GM21367 (cell line): ENCODE measurements at regions not wholly inside any gene's neighbourhood (a gene's known extent, or its start where the extent isn't known, plus 50 kb on each side); places are given as distances from the start of the nearest gene placed in this dataset.
A peak's percentile ranks its signal among the peaks of the same experiment; 100 is the strongest.

ENCODE experiments used
- ATAC-seq: cut with Tn5 transposase; IDR thresholded peaks from one replicate; pipeline ENCODE4 v1.9.1; 2021; ENCODE audit not compliant: unreplicated experiment

- no peak for ATAC-seq
These were observed 134.9 kb downstream of the KCTD12 start for GRCh38 chr13:76751278-76751677.

- no peak for ATAC-seq
These were observed 136.1 kb downstream of the KCTD12 start for GRCh38 chr13:76750126-76750525.

DNA sequence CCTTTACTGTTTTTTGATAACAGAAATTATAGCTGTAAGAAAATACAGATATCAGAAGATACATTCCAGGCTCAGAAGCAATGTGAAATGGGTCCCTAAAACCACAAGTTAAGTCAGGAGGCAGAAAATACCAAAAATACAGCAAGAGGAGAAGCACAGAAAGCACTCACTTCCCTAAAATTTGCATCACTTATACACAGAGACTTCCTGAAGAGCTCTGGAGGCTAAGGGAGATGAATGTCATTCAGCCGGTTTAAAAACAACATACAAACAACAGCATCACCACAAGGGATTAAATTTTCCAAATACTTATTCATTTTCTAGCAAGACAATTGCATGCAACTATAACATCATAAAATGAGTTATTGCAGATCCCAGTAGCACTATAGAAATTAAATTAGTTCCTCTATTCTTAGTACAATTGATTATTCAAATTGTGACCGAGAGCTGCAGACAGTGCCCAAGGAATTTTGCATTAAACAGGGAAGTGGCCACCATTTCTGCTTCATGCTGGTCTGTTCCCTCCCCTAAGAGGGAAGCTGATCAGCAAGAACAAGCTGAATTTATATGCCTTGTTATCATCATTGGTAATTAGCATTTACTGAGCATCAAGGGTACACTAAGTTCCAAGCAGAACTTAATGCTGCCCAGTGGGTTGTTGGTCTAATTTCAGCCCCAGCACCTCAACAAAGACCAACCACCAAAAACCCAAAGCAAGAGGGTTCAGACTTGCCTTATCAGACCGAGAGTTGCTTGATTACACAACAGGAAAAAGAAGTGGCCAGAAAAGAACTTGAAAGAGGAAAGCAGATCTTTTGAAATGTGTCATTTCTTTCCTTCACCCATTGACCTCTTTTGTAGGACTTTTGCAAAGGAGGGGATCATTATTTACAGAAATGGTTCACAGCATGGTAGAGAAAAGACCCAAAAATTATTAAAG lies 140.7 kb downstream of the KCTD12 start:
- peak; percentile 82 for ATAC-seq

DNA sequence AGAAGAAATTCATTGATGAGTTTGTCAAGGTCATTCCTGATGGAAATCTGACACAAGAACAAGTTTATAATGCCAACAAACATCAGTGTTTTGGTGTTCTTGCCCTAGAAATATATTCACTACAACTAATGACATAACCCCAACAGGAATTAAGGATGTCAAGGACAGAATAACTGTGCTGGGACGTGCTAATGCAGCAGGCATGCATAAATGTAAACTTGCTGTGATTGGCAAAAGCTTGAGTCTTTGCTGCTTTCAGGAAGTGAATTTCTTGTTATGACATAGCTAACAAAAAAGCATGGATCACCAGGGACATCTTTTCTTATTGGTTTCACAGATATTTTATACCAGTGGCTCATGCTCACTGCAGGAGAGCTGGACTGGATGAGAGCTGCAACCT lies 144.6 kb downstream of the KCTD12 start:
- no peak for ATAC-seq

- no peak for ATAC-seq
These were observed 145.2 kb downstream of the KCTD12 start for GRCh38 chr13:76741046-76741445.

- no peak for ATAC-seq
These were observed 147.6 kb downstream of the KCTD12 start for GRCh38 chr13:76738616-76739015.

DNA sequence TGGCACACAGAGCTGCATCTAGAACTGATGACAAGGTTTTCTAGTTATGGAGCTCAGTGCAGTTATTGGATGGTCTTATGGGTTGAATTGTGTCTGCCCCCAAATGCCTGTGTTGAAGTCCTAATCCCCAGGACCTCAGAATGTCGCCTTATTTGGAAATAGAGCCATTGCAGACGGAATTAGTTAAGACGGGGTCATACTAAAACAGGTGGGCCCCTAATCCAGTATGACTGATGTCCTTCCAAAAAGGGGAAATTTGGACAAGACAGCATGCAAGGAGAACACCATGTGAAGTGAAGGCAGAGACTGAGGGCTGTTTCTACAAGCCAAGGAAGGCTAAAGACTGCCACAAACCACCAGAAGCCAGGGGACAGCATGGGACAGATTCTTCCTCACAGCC lies 148.7 kb downstream of the KCTD12 start:
- no peak for ATAC-seq

DNA sequence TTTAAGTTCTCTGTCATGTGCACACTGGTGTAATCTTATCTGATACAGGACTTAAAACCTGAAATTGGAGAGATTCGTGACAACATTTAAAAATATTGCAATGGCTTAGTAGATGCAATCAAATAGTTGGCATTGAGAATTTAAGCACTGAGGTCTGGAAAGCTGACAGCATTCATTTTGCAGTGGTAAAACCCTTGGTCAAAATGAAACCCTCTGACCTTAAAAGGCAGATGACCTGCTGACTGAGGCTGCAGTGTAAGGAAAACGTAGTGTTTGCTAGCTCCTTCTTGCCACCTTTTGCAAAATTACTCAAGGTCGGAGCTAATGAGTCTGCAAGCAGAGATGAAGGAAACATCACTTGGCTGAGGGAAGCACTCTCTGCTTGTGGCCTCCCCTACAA lies 150.6 kb downstream of the KCTD12 start:
- ATAC-seq = no peak

- no peak for ATAC-seq
These were observed 152.5 kb downstream of the KCTD12 start for GRCh38 chr13:76733671-76734070.

GRCh38 chr13:76732367-76732766 lies 153.8 kb downstream of the KCTD12 start:
- no peak for ATAC-seq

DNA sequence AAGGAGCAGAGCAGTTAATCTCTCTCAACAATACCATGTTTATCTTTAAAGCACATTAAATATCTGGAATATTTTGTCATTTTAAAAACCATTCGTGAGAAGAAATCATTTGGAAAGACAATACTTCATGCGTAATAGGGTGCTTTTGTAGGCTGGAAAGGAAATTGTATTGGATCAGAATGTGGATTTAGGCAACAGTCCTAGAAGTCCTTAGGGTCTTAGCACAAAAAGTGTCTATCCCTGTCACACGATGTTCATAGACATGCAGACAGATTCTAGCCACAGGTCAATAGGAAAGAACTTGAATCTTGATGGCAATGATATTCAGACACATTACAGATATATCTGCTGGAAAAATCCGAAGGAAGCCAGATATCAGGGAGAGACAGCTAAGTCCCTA lies 156.0 kb downstream of the KCTD12 start:
- ATAC-seq = no peak

DNA sequence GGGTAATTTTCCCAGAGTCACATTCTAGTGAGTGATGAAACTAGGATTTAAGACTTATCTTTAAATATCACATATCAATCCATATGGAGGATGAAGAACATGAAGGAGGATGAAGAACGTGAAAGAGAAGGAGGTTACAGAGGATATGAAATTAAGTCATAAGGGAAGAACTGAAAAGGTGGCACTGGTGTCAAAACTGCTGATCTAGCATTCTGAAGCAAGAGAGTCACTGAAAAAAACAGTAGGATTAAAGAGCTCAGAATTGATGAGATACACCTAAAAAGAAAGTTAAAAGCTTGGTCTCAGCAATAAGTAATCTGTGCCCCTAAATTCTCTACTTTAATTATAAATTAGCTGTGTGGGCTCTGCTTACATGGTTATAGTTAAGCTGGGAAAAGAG lies 156.5 kb downstream of the KCTD12 start:
- ATAC-seq = no peak

DNA sequence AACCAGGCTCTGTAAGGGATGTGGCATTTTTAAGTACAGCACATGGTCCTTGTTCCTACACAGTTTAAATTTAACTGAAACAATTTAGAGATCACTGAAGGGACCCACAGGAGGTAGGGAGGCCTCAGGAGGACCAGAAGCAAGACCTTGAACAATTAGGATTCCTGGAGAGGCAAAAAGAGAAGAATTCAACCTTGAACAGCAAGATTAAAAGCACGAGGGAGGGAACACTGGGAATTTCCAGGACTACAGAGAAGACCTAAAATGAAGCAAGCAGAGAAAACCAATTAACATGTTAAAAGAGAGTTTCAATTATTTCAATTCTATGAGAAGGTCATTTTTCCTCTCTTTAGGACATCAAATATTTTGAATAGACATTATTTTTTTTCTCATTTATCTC lies 160.3 kb downstream of the KCTD12 start:
- ATAC-seq = no peak

GRCh38 chr13:76725211-76725610 lies 161.0 kb downstream of the KCTD12 start:
- no peak for ATAC-seq

GRCh38 chr13:76724421-76724820 lies 161.8 kb downstream of the KCTD12 start:
- ATAC-seq = no peak

GRCh38 chr13:76723551-76724232 lies 162.5 kb downstream of the KCTD12 start:
- peak; percentile 57 for ATAC-seq

DNA sequence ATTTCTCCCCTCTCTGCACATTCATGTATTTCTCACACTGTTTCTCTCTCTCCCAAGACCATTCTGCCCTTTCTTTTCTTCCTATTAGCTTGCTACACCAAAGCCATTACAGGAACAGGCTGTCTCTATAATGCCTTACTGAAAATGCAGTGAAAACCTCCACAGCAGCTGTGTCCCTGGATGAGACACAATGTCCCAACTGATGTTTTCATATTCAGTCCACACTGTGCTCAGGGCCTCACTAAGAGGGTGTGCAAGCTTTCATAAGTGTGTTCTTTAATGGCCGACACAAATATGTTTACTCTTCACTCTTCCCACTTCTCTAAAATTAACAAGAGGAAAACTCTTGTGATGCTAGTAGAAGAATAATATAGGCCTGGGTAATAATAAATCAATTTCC lies 163.4 kb downstream of the KCTD12 start:
- no peak for ATAC-seq

DNA sequence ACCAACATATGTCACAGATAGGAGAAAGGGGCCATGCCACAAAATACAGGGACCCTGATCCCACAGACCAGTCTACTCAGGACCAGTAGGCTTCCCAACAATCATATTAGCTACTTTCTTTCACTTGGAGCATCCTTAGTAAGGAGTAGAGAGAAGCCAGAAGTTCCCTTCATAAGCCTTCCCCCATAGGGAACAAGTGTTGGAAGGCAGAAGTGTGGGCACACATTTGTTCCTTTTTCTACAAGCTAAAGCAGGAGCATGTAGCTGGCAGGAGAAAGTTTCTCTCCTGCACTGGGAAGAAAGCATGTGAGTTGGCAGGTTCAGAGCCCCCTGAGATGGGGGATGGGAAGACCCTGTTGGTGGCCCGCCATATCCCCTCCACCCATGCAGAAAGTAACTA lies 165.4 kb downstream of the KCTD12 start:
- ATAC-seq = no peak

GRCh38 chr13:76720416-76720815 lies 165.8 kb downstream of the KCTD12 start:
- no peak for ATAC-seq

GRCh38 chr13:76719955-76720354 lies 166.2 kb downstream of the KCTD12 start:
- no peak for ATAC-seq

- no peak for ATAC-seq
These were observed 169.1 kb downstream of the KCTD12 start for GRCh38 chr13:76717092-76717491.

DNA sequence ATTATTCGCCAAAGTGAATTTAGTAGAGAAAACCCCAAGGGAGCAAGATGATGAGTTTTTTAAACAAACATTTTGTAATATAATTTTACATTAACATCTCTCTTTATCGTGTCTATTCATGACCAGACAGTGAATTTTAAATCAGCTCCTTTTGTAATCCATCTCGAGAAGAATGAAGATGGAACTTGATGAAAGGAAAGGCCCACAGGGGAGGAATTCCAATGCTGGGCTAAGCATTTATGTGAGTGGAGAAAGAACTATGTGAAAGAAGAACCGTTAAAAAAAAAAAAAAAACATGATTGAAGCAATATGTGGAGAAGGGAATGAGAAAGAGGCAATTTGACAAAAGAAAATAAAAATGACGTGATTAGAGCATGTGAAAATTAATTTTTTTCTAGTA lies 170.6 kb downstream of the KCTD12 start:
- no peak for ATAC-seq
